Breast epithelium (tissue), 3 donors: ENCODE measurements at regions not wholly inside any gene's neighbourhood (a gene's known extent, or its start where the extent isn't known, plus 50 kb on each side); places are given as distances from the start of the nearest gene placed in this dataset.

Experiments
- POLR2A ChIP-seq: fragments of 450-650 bp; IDR thresholded peaks from one replicate; pipeline ENCODE4 v1.6.1; 2016; ENCODE audit warnings: antibody characterized with exemption, mild to moderate bottlenecking, moderate library complexity
- POLR2AphosphoS5 ChIP-seq, 3 donors: sonication (generic); formaldehyde crosslinking; IDR thresholded peaks; one replicate each; pipeline ENCODE4 v1.6.1; 2017; ENCODE audit warnings: antibody characterized with exemption in 3 of 3
- TF ChIP-seq, protein P1 (sequence below), 3 donors: fragments of 450-650 bp; IDR thresholded peaks; one replicate each; pipeline ENCODE4 v1.5.1; 2016 to 2017; ENCODE audit warnings: antibody characterized with exemption in 3 of 3, mild to moderate bottlenecking in 3 of 3, moderate library complexity in 3 of 3

DNA sequence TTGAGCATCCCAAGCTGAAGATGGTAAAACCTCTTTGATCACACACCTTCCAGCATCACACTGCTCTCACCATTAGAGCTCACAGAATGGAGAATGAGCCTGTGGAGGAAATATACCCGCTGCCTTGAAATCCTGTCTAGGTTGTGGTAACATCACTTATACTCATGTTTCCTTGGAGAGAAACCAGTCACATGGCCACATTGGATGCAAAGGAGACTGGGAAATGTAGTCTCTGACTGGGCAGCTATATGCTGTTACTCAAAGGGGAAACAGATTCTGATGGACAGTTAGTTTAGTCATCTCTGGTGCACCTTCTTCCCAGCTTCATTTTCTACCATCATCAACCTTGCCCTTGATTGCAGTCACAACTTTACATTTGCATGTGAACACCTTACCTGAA is 286.3 kb downstream of the ANKRD50 start:
- no peak for TF ChIP-seq POLR2AphosphoS5 (IDR thresholded peaks at IDR 0.05)
- TF ChIP-seq POLR2A, result no peak
- TF ChIP-seq, protein P1, sequence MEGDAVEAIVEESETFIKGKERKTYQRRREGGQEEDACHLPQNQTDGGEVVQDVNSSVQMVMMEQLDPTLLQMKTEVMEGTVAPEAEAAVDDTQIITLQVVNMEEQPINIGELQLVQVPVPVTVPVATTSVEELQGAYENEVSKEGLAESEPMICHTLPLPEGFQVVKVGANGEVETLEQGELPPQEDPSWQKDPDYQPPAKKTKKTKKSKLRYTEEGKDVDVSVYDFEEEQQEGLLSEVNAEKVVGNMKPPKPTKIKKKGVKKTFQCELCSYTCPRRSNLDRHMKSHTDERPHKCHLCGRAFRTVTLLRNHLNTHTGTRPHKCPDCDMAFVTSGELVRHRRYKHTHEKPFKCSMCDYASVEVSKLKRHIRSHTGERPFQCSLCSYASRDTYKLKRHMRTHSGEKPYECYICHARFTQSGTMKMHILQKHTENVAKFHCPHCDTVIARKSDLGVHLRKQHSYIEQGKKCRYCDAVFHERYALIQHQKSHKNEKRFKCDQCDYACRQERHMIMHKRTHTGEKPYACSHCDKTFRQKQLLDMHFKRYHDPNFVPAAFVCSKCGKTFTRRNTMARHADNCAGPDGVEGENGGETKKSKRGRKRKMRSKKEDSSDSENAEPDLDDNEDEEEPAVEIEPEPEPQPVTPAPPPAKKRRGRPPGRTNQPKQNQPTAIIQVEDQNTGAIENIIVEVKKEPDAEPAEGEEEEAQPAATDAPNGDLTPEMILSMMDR (IDR thresholded peaks at IDR 0.05), result no peak
